Gastroesophageal sphincter (tissue), 3 donors: ENCODE measurements at regions not wholly inside any gene's neighbourhood (a gene's known extent, or its start where the extent isn't known, plus 50 kb on each side); places are given as distances from the start of the nearest gene placed in this dataset.

ENCODE experiments used
- EP300 ChIP-seq: sonication (generic); formaldehyde crosslinking; IDR thresholded peaks from one replicate; pipeline ENCODE4 v1.6.1; 2017; ENCODE audit warnings: antibody characterized with exemption, mild to moderate bottlenecking
- POLR2A ChIP-seq, 2 donors: fragments of 450-650 bp; IDR thresholded peaks; one replicate each; pipeline ENCODE4 v1.6.1; 2017; ENCODE audit warnings: antibody characterized with exemption in 2 of 2, mild to moderate bottlenecking in 2 of 2, moderate library complexity in 1 of 2
- TF ChIP-seq, protein P1 (sequence below), 4 experiments: fragments of 200-600 bp in 2 of 4; fragments of 450-650 bp in 2 of 4; sonication (generic) in 1 of 4; IDR thresholded peaks; one replicate each; pipeline ENCODE4 v1.5.1; 2017 to 2019; ENCODE audit warnings: antibody characterized with exemption in 4 of 4, mild to moderate bottlenecking in 2 of 4, moderate library complexity in 2 of 4

DNA sequence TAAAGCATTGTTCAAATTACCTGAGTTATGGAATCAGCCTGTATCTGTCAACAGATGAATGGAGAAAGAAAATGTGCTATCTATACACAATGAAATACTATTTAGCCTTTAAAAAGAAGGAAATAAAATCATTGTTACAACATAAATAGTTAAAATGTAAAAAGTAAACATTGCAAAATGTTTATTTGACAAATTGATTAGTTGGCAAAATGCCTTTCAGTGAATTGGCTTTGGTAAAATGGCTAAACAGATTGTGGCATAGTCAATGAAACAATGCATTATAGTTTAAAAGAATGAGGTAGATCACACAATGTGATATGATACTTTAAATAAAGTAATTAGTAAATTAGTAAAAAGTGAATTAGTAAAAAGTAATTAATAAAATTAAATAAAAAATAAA lies 204.8 kb upstream of the MAGI2 start:
- TF ChIP-seq, protein P1, sequence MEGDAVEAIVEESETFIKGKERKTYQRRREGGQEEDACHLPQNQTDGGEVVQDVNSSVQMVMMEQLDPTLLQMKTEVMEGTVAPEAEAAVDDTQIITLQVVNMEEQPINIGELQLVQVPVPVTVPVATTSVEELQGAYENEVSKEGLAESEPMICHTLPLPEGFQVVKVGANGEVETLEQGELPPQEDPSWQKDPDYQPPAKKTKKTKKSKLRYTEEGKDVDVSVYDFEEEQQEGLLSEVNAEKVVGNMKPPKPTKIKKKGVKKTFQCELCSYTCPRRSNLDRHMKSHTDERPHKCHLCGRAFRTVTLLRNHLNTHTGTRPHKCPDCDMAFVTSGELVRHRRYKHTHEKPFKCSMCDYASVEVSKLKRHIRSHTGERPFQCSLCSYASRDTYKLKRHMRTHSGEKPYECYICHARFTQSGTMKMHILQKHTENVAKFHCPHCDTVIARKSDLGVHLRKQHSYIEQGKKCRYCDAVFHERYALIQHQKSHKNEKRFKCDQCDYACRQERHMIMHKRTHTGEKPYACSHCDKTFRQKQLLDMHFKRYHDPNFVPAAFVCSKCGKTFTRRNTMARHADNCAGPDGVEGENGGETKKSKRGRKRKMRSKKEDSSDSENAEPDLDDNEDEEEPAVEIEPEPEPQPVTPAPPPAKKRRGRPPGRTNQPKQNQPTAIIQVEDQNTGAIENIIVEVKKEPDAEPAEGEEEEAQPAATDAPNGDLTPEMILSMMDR (IDR thresholded peaks at IDR 0.05) = no peak
- TF ChIP-seq EP300 (no peak), POLR2A (IDR thresholded peaks at IDR 0.05) (no peak)
